ENCODE measurements at regions not wholly inside any gene's neighbourhood (a gene's known extent, or its start where the extent isn't known, plus 50 kb on each side); places are given as distances from the start of the nearest gene placed in this dataset.

DNA sequence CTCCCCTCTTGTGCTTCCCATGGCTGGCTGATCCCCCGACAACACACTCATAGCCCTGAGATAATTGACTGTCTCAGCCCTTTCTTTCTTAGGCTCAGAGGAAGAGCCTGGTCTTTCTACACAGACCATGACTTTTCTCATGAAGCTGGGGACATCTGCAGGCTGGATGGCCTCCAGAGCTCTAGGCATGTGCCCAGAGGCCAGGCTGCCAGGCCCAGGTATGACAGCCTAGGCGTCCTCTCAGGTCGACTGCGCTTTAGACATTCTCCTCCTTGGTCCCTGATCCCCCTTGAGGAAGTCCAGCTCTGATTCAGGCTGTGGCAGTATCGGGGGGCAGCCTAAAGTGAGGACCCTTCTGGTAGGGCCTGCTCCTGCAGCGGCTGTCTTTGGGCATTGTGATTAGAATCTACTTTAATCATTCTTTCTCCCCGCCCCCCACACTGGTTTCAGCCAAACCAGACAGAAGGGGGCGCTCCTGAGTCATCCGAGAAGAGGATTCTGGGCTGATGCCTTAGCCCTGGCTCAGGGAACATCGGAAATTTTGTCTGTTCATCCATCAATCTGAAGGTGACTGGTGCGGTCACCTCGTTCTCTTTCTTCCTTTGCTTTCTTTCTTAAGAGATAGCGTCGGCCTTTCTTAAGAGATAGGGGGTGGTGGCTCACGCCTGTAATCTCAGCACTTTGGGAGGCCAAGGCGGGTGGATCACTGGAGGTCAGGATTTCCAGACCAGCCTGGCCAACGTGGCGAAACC is 66.5 kb upstream of the HSPA9 start:
- no peak overlapping the region for H3K4me3 ChIP-seq (ENCODE audit: low read depth, low read length)
- peak; percentile 44 for DNase-seq (ENCODE audit: low read depth)
- TF ChIP-seq, protein P1, sequence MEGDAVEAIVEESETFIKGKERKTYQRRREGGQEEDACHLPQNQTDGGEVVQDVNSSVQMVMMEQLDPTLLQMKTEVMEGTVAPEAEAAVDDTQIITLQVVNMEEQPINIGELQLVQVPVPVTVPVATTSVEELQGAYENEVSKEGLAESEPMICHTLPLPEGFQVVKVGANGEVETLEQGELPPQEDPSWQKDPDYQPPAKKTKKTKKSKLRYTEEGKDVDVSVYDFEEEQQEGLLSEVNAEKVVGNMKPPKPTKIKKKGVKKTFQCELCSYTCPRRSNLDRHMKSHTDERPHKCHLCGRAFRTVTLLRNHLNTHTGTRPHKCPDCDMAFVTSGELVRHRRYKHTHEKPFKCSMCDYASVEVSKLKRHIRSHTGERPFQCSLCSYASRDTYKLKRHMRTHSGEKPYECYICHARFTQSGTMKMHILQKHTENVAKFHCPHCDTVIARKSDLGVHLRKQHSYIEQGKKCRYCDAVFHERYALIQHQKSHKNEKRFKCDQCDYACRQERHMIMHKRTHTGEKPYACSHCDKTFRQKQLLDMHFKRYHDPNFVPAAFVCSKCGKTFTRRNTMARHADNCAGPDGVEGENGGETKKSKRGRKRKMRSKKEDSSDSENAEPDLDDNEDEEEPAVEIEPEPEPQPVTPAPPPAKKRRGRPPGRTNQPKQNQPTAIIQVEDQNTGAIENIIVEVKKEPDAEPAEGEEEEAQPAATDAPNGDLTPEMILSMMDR (IDR thresholded peaks at IDR 0.05; ENCODE audit: control insufficient read depth, extremely low read depth, insufficient read depth): peak; percentile 85

DNA sequence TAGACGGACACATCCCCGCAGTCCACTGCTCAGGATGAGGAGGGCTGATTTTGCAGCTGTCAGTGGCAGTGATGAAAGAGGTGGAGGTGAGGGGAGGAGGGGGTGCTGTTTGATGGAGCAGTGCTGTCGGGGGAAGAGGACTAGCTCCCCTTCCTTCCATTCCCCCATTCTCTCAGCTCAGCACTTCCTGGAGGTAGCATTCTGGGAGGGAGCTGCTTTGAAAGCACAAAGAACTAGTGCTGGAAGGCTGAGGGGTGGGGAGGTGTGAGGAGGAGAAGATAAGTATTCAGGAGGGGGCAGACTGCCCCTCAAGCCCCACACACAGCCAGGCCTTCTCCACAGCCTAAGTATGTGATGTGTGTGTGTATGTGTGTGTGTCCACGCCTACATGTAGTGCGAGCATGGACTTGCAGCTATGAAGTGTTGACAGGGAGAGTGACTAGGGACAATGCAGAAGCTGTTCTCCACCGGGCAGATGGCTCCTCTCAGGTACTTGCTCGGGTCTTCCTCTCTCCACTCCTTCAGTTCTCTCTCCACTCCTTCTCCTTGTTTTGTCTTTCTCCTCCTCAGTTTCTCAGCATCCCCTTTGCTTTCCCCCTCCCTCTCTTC is 65.5 kb upstream of the HSPA9 start:
- TF ChIP-seq, protein P1 (IDR thresholded peaks at IDR 0.05; ENCODE audit: control insufficient read depth, extremely low read depth, insufficient read depth): no peak
- no peak for DNase-seq (ENCODE audit: low read depth)

DNA sequence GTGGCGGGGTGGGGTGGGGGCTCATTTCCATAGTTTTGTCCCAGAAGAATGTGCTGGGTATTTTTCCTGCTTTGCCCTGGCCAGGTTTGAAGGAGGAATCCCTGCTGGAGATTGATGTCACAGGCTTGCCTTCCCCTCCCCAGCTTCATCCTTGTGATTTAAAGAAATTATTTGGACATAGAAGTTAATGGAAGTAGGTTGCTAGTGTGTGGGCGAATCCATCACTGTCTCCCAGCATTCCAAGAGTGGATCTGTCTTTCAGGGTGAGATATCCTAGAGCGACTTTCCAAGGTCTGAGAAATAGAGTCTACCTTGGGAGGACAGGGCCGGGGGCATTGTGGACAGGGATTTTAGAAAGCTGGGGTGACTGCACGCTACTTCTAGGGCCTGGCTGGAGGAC is 64.9 kb upstream of the HSPA9 start:
- no peak for DNase-seq (ENCODE audit: low read depth)
- H3K4me3 ChIP-seq (ENCODE audit: low read depth, low read length): no peak overlapping the region
- TF ChIP-seq, protein P1 (IDR thresholded peaks at IDR 0.05; ENCODE audit: control insufficient read depth, extremely low read depth, insufficient read depth): no peak

More for the DNA sequence above, 65.5 kb upstream of the HSPA9 start:
- no peak overlapping the region for H3K4me3 ChIP-seq (ENCODE audit: low read depth, low read length)

DNA sequence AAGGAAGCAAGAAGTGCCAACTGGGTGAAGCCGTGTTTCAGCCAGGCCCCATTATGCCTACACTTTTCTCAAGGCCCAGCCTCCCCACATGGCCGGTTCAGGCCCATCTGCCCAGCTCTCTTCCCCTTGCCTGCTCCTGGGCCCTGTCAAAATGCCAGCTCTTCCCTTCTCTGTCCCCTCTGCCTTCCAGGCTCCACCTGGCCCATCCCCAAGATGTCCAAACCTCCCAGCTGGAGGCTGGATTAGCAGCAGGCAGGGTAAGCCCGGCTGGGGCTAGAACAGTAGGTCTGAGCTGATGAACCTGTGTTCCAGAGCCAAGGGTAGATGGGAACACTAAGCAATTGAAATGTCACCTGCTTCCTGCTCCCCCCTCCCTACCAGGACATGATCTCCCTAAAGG is 64.1 kb upstream of the HSPA9 start:
- no peak overlapping the region for H3K4me3 ChIP-seq (ENCODE audit: low read depth, low read length)
- no peak for DNase-seq (ENCODE audit: low read depth)
- TF ChIP-seq, protein P1 (IDR thresholded peaks at IDR 0.05; ENCODE audit: control insufficient read depth, extremely low read depth, insufficient read depth): no peak

DNA sequence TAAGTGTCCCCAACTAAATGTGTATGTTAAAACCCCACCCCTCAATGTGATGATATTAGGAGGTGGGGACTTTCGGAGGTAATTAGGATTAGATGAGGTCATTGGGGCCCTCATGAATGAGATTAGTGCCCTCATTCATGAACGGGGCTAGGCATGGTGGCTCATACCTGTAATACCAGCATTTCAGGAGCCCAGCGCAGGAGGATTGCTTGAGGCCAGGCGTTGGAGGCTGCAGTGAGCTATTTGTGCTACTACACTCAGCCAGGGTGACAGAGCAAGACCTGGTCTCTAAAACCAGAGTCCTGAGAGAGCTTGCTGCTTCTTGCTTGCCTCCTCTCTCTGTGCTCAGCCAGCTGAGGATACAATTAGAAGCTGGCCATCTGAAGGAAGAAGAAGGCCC is 62.1 kb upstream of the HSPA9 start:
- TF ChIP-seq, protein P1 (IDR thresholded peaks at IDR 0.05; ENCODE audit: control insufficient read depth, extremely low read depth, insufficient read depth): no peak

DNA sequence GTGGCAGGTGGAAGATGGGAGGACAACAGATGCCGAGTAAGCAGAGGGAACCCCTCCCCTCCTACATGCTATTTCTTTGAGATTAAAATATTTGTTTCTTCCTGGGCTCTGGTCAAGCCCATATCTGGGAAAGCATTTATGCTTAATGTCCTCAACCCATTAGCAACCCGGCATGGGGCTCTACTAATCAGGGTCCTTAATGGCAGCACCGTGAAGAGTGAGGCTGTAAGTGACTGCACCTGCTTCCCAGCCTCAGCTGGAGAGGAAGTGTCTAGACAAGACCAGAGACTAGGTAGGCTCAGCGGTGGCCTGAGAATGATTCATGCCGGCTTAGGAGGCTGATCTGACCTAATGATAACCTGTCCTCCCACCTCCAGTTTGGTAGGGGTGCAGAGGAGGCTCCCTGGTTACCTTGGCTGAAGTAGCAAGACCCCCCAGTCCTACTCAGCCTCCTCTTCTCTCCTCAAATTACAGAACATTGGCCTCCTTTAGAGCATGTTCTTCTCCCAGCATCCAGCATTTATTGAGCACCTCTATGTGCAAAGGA is 61.3 kb upstream of the HSPA9 start:
- H3K4me3 ChIP-seq (ENCODE audit: low read depth, low read length): no peak overlapping the region
- no peak for DNase-seq (ENCODE audit: low read depth)
- TF ChIP-seq, protein P1 (IDR thresholded peaks at IDR 0.05; ENCODE audit: control insufficient read depth, extremely low read depth, insufficient read depth): no peak

More for the DNA sequence above, 62.1 kb upstream of the HSPA9 start:
- no peak for DNase-seq (ENCODE audit: low read depth)
- no peak overlapping the region for H3K4me3 ChIP-seq (ENCODE audit: low read depth, low read length)
